NCI-H510A treated with DMSO at 0.1 percent for 48 hours (cell line): ENCODE measurements at regions not wholly inside any gene's neighbourhood (a gene's known extent, or its start where the extent isn't known, plus 50 kb on each side); places are given as distances from the start of the nearest gene placed in this dataset.
"Not testable (repeated sequence)": the region's sequence is repeated elsewhere in the genome, so short reads cannot be mapped to it uniquely, and the experiment has no call there.

Source experiments
- DNase-seq: peaks from one replicate; lab custom pipeline; 2025; lab: John Stamatoyannopoulos, UW

DNA sequence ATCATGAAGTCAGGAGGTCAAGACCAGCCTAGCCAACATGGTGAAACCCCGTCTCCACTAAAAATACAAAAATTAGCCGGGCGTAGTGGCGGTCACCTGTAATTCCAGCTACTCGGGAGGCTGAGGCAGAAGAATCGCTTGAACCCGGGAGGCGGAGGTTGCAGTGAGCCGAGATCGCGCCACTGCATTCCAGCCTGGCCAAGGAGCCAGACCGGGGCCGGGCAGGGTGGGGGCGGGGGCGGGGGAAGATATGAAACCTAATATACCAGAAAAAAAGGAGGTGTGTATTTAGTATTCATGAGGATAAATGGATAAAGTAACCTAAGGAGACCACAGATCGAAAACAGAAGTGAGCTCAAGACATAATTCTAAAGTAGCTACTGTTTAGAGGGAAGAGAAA, 186.5 kb upstream of the KCND2 start:
- not testable (repeated sequence) for DNase-seq

DNA sequence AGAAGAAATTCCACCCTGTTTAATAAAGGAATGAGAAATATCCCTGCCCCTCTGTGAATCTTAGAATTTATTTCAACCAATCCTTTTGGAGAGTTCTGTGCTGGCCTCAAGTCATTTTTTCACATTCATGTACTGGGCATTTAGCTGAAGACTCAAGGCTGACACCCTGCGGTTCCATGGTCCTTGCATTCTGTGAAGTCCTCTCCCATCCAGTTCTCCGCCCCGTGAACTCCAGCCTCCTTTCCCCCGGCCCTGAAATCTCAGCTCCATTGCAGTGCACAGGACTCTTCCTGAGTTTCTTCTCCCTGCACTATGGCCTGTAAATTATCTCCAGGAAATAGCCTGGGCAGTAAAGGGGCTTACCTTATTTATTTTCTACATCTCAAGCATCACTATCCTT, 183.0 kb upstream of the KCND2 start:
- DNase-seq: no peak

DNA sequence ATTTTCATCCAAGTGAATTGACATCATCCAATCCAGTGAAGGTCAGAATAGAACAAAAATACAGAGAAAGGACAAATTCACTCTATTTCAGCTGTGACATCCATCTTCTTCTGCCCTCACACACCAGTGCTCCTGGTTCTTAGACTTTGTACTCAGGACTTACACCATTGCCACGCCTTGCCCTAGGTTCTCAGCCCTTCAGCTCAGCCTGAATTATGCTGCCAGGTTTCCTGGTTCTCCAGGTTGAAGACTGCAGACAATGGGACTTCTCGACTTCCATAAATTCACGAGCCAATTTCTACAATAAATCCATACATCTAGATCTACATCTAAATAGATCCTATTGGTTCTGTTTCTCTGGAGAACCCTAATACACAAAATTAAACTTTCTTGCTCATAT, 181.2 kb upstream of the KCND2 start:
- no peak for DNase-seq

DNA sequence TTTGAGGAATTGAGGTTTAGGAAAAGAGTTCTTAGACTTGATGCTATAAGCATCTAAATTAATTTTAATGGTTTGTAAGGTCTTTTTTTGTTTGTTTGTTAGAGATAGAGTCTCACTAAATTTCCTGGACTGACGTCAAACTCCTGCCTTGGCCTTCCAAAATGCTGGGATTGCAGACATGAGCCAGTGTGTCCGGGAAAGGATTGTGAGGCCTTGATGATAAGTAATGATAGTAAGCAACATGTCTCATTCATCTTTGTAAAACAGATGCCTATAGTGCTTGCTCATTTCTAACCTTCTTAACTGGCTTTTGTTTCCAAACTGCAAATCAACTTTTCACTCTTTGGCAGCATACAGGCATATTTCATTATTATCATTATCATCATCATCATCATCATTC, 176.0 kb upstream of the KCND2 start:
- DNase-seq: no peak

DNA sequence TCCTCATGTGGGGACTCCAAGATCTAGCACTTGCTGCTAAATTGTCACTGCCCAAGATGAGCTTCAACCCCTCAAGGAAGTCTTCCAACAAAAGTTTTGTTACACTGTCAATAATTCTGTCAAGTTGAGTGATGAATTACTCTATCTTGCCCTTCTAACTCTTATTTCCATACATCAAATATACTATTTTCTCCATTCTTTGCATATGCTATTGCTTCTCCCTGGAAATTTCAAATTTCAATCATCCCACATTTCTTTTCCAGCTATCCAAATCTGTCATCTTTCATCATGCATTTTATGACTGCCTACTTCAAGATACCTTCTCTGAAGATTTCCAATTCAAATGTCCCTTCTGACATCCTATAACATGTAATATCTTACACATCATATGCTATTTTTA, 175.2 kb upstream of the KCND2 start:
- DNase-seq: no peak

DNA sequence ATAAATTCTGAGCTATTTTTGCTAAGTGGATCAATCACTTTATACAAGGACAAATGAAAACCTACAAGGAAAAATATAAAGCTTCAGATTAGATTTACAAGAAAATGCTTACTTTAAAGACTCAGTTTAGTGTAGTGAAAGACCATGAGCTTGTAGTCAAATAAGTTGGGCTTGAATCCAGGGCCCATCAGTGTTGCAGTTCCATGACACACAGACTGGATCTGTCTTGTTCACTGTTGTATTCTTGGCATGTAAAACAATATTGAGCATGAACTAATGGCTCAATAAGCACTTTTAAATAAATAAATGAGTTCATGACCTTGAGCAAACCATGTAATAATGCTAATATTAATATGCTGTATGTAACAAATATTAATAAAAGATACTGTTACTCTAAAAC, 164.6 kb upstream of the KCND2 start:
- DNase-seq: no peak

DNA sequence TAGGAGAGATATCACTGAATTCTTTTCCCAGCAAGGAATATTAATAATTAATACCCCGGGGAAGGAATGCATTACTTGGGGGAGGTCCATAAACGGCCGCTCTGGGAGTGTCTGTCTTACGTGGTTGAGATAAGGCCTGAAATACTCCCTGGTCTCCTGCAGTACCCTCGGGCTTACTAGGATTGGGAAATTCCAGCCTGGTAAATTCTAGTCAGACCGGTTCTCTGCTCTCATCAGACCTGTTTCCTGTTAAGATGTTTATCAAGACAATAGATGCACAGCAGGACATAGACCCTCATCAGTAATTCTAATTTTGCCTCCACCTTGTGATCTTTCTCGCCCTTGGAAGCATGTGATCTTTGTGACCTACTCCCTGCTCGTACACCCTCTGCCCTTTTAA, 162.8 kb upstream of the KCND2 start:
- no peak for DNase-seq

DNA sequence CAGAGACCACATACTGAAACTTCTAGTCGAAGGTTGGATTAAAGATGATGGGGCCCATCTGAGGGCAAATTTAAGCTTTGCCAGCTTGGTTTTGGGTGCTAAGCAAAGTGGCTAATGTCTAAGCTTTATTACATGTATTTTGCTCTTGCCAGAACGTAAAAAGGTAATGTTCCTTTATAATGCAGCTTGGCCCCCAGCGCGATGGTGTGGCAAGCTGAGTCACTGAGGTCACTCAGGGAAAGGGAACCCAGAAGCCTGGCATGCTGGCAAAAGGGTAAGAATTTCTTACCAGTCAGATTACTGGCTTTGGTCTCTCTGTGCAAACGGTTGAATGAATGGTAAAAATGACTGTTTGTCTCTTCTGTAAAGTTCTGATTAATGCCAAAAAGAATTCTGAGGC, 158.3 kb upstream of the KCND2 start:
- no peak for DNase-seq

DNA sequence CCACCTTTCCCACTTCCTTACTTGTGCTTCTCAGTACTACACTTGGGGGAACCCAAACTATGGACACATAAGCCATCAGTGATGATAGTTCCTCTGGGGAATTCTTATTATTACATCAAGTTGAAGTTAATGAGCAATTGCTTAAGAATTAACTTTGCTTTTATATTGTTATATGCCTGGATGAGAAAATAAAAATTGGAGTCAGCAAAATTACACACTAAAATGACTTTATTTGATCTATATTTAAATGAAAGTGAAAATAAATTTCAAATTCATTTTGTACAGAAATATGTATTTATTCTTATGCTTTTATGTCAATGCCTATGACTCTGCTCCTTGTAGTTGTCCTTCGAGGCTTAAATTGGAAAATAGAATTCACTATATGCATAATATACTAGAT, 149.4 kb upstream of the KCND2 start:
- no peak for DNase-seq

DNA sequence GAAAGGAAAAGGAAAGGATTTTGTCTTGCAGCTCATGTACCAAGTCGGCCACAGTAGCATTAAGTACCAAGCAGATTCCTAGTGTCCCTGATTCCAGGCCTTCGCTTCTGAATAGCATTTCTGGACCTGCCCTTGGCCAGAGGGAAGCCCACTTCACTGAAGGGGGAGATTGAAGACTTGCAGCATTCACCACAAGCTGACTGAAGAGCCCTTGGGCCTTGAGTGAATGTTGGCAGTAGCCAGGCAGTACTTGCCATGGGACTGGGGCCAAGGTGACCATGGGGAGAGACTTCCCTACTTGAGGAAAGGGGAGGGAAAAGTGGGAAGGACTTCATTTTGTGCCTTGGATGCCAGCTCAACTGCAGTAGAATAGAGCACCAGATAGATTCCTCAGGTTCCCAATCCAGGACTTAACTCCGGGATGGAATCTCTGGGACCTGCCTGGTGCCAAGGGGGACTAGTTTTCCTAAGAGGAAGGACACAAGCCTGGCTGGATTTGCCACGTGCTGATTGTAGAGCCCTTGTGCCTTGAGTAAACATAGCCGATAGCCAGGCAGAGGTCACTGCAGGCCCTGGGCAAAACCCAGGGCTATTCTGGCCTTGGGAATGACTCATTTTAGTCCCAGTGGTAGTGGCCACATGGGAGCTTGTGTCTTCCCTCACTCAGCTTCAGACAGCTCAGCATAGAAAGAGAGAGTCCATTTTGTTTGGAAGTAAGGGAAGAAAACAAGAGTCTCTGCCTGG, 141.7 kb upstream of the KCND2 start:
- DNase-seq: no peak

DNA sequence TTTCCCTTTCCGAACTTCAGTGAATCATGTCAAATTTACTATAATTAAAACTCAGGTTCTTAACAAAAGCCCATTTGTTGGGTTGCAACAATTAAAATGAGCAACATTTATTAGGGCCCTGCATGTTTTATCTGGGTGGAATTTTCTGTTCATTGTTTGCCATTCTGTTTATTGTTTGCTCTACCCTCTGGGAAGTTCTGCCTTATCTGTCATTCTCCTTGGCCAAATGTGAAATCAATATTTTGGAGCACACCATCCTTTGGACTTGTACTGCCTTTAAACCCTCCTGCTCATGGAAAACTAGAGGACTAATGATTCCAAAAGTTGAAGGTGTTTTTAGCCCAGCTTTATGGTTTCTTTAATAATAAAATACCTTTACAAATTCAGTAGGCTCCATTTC, 134.5 kb upstream of the KCND2 start:
- DNase-seq: no peak

DNA sequence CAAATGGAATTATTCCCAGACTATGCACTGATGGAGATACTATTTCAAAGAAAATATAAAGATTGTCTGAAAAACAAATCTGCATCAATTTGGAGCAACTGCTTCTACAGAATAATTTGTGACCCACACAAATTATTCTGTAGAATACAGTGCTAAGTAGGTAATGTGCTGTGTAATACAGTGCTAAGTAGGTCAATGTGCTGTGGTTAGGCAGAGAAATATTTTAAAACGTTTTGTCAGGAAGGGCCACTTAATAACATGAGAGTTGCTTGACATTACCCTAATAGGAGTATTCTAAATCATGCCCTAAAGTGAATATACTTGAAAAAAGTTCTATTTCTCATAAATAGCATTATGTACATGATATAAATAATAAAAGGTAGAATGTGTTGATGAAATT, 116.5 kb upstream of the KCND2 start:
- DNase-seq: no peak

DNA sequence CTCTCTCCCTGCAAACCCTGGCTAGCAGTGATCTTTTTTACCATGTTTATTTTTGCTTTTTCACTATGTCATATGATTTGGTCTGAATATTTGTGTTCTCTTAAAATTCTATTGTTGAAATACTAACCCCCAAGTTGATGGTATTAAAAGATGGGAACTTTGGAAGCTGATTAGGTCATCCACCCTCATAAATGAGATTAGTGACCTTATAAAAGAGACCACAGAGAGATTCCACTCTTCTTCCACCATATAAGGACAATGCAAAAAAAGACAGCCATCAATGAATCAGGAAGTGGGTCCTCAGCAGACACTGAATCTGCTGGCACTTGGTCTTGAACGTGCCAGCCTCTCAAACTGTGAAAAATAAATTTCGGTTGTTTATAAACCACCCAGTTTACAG, 112.8 kb upstream of the KCND2 start:
- DNase-seq: no peak

DNA sequence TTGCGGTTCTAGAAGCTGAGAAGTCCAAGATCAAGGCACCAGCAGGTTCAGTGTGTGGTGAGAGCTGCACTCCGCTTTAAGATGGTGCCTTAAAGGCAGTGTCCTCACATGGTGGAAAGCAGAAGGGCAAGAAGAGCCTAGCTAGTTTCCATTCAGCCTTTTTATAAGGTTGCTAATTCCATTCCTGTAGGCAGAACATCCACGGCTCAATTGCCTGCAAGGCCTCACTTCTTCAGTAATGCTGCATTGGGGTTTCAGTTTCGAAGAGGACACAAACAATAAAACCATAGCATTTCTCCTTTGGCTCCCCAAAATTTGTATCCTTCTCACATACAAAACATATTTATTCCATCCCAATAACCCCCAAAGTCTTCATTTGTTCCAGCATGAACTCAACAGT, 109.5 kb upstream of the KCND2 start:
- no peak for DNase-seq

DNA sequence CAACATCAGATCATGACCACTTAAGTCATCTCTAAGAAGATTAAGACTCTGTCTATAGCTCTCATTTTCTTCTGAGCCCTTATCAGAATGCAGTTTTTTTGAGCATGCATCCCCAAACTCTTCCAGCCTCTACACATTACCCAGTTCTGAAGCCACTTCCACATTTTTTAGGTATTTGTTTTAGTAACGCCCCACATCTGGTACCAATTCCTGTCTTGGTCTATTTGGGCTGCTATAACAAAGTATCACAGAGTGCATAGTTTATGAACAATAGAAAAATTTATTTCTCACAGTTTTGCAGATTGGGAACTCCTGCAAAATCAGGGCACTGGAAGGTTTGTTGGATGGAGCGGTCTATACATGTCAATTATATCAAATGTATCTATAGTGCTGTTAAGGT, 107.7 kb upstream of the KCND2 start:
- DNase-seq: no peak

DNA sequence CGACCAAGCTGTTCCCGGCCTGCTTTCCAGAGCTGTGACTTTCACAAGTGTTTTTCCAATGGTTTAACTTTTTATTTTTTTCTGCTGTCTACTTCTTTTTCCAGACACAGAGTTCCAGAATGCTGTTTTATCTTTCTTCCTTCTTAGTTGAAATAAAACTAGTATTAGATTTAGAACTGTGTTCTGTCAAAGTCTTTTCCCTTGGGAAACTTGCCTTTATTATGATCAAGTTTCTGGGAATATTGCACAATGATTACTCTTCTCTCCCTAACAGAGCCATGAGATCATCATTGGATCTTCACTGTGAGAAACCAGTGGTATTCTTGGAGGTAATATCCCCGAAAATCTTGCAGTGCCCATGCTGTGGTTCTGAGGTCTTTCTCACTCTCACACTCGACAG, 104.9 kb upstream of the KCND2 start:
- DNase-seq: no peak

DNA sequence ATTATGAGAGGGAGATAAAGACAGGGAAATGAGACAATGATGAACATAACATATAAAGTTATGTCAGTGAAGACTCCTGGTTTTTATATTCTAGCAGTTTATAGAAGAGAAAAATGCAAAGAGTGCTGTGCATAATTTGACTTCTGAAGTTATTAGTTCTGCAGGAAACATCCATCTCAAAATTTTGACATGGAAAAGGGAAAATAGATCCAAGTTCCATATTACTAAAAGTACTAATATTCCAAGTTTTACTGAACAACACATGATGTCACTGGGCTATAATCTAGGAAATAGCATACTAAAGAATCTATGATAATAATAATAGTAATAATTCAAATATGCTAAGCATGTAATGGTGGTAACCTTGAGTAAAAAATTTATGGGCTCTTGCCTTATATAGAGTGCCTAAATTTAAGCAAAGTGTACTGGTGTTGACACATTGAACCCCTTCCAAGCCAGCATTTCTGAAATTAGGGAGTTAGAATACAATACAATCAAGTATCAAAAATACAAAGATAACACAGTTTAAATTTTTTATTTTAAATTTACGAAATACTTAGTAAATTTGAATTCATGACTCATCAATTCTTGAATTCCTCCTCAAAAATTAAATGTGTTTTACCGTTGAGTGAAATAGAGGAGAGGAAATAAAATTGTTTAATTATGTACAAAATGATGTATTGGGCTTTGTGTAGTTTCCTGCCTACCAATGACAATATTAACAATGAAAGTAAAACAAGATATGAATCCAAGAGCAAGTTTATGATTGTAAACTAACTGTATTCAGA, 102.8 kb upstream of the KCND2 start:
- no peak for DNase-seq

DNA sequence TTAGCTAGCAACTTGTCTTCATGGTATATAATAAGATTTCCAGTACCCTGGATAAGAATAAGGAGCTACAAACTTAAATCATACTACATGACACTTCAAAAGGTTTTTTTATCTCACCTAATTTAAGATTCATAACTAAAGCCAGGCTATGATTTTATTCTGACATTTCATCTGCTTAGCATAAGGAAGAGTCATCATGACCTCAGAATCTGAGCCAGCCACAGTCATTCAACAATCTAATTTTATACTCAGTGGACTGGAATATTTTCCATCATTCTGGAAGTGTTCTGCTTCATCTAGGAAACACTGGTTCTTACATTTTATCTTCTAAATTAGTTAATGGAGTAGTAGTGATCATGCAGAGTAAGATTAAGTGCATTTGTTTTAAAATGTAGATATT, 102.1 kb upstream of the KCND2 start:
- DNase-seq: no peak

DNA sequence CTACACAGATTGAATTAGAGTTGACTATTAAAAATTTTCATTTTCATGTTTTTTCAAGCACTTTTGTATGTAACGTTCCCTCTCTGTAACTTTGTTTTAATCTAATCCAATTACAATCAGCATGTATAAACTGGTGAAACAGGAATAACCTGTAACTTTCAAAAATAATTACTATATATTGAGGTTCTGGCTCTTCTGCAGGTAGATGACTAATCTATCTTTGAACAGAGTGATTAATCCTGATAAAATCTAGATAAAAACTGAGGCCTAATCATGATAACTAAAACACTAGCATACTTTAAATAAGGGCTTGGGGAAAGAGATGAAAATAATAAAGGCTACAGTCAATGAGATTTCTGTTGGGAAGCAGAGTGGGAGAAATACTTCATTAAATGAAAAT, 101.6 kb upstream of the KCND2 start:
- DNase-seq: no peak

DNA sequence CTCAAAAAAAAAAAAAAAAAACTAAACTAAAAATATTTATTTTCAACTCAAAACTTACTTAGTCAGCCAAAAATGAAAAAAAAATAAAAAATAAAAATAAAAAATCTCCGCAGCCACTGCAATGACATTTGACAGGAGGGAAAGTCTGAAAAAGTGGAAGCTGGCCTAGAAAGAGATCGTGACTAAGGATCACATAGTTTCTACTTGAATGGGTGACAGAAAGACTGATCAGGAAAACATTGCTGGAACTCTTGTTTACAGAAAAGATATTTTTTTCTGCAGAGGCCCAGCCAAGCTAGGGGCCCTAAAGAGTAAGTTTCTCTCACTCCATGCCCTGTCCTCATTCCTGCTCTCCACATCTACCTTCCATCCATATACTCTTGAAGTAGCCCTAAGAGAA, 92.8 kb upstream of the KCND2 start:
- no peak for DNase-seq

DNA sequence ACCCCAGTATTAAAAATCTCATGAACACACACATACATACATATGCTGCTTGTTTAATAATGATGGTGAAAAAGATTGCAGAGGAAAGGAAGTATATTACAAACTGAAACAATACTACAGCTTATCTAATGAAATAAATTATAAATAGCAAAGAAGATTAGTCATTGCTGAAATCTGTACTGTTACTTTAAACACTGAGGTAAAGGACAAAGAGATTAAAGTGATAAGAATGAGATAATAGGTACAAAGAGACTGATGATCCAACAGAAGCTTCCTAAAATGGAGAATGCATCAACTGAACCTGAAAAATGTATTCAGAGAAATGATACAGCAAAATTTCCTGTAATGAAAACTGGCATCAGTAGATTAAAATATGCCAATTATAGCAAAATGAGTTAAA, 91.5 kb upstream of the KCND2 start:
- DNase-seq: no peak

DNA sequence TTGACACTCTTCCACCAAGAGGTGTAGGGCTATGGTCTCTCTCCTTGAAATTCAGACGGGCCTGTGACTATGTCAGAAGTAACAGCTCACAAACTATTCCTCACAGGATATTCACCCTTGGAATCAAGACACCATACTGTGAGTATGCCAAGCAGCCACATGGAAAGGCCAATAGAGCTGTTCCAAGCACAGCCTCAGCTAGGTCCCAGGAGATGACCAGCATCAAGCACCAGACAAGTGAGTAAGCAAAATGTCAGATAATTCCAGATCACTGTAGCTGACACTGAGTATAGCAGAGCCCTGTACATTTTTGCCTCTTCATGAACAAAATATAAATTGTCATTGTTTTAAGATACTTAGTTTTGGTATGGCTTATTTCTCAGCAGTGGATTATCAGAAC, 88.1 kb upstream of the KCND2 start:
- no peak for DNase-seq

DNA sequence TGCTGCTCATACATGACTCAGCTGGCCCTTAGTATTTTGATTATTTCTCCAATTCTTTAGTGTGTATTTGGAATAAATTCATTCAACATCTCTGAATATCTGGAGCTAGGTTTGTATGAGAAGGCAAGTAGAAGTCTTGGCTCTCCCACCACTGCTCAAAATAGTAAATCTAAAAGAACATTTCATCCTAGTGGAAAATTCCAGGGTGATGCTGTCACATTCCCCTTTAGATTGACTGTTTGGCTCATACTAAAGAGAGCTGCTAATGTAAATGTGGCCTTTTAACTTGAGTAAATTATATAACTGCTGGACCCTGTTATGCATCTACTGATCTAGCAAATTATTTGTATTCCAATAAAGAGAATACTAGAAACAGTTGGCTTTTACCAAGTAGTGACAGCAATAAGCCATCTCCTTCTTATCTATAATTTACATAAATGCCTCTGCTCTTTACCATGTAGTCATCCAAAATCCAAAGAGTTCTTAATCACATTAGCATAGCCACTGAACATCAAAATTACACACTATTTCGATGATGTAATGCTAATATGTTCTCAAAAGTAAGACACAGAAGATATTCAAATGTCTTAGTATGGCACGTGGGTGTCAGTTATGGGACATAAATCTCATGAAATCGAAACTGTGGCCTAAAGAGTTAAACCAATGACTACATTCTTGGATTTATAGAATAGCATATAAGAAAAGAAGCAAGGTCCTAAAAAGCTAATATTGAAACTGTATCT, 86.9 kb upstream of the KCND2 start:
- DNase-seq: no peak
